ENCODE measurements at regions not wholly inside any gene's neighbourhood (a gene's known extent, or its start where the extent isn't known, plus 50 kb on each side); places are given as distances from the start of the nearest gene placed in this dataset.

GRCh38 chr6:144633886-144634285 lies 348.8 kb downstream of the UTRN start:
- TF ChIP-seq POLR2A (IDR thresholded peaks at IDR 0.05; ENCODE audit: low read length) (no peak), GATA1 (IDR thresholded peaks at IDR 0.05; ENCODE audit: low read depth, low read length) (no peak)
